Gastroesophageal sphincter (tissue), 3 donors: ENCODE measurements at regions not wholly inside any gene's neighbourhood (a gene's known extent, or its start where the extent isn't known, plus 50 kb on each side); places are given as distances from the start of the nearest gene placed in this dataset.

ENCODE experiments used
- CTCF ChIP-seq, 4 experiments: fragments of 200-600 bp in 2 of 4; fragments of 450-650 bp in 2 of 4; sonication (generic) in 1 of 4; IDR thresholded peaks; one replicate each; pipeline ENCODE4 v1.5.1; 2017 to 2019; ENCODE audit warnings: antibody characterized with exemption in 4 of 4, mild to moderate bottlenecking in 2 of 4, moderate library complexity in 2 of 4
- POLR2AphosphoS5 ChIP-seq: sonication (generic); formaldehyde crosslinking; IDR thresholded peaks from one replicate; pipeline ENCODE4 v1.6.1; 2017; ENCODE audit warnings: antibody characterized with exemption

DNA sequence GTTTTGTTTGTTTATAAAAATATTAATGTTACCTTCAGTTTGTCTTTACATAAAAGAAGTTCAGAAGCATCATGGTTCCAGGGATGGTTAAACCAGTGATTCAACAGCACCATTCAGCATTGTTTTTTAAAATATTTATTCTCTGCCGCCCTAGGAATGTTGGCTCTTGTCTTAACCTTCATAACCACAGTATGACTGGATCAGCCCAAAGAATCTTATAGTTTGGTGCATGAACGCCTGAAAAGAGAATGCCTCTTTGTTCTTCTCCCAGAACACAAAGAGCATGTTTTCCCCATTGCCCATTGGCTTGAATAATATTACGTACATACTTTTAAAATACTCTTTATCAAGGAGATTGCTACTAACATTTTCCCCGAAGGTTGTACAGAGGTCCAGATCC, 413.4 kb downstream of the ANXA1 start:
- no peak for TF ChIP-seq POLR2AphosphoS5
- TF ChIP-seq CTCF (IDR thresholded peaks at IDR 0.05): no peak
